ENCODE measurements at regions not wholly inside any gene's neighbourhood (a gene's known extent, or its start where the extent isn't known, plus 50 kb on each side); places are given as distances from the start of the nearest gene placed in this dataset.
"Not testable (repeated sequence)": the region's sequence is repeated elsewhere in the genome, so short reads cannot be mapped to it uniquely, and the experiment has no call there.

DNA sequence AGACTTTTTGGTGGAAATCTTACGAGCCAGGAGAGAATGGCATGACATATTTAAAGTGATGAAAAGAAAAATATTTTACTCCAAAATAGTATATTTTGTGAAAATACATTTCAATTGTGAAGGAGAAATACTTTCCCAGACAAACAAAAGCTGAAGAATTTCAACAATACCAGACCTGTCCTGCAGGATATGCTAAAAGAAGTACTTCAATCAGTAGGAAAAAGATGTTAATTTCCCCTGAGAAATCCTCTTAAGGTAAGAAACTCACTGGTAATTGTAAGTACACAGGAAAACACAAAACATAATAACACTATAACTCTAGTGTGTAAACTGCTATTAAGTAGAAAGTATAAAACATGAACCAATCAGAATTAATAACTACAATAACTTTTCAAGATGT lies 341.8 kb upstream of the GJE1 start:
- intact Hi-C loops (cut with DNase I): no loop called here
- ATAC-seq (ENCODE audit: low FRiP score) (no peak), DNase-seq (no peak)
- 33 to 57% methylated on average over 1 of the region's 1 CpG for WGBS, 2 donors
- H3K4me3 ChIP-seq (ENCODE audit: low read length in 2 of 2): no peak overlapping the region
- no peak overlapping the region for H3K27ac ChIP-seq (ENCODE audit: low read depth in 1 of 2, low read length in 2 of 2)
- H3K36me3 ChIP-seq (ENCODE audit: control insufficient read depth in 1 of 2, insufficient read depth in 2 of 2, low read length in 1 of 2): no peaks in the 10 kb centered on the region
- no peaks in the 10 kb centered on the region for H3K27me3 ChIP-seq (ENCODE audit: control insufficient read depth in 1 of 2, insufficient read depth in 2 of 2, low read length in 1 of 2)
- H3K9me3 ChIP-seq (ENCODE audit: control insufficient read depth, low read length): no peaks in the 10 kb centered on the region
- no peaks in the 10 kb centered on the region for H3K4me1 ChIP-seq (ENCODE audit: control insufficient read depth in 1 of 2, insufficient read depth in 2 of 2, low read length in 2 of 2)

DNA sequence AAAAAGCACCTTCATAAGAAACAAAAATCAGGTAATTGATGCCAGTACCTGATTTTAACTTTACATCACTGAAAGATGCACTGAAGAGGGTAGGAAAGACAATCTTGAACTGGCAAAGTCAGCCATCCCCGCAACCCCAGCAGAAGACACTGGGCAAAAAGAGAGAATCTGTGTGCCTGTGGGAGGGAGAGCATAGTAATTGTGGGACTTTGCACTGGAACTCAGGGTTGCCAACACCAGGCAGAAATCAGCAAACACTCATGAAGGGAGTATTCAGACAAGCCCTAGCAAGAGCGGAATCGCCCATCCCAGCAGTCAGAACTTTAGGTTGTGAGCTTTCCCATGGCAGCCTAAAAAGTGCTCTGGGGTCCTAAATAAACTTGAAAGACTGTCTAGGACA lies 344.6 kb upstream of the GJE1 start:
- no peaks in the 10 kb centered on the region for H3K27me3 ChIP-seq (ENCODE audit: control insufficient read depth in 1 of 2, insufficient read depth in 2 of 2, low read length in 1 of 2)
- ATAC-seq (ENCODE audit: low FRiP score): no peak
- H3K4me1 ChIP-seq (ENCODE audit: control insufficient read depth in 1 of 2, insufficient read depth in 2 of 2, low read length in 2 of 2): no peaks in the 10 kb centered on the region
- no peak overlapping the region for H3K4me3 ChIP-seq (ENCODE audit: low read length in 2 of 2)
- DNase-seq: no peak
- 95 to 98% methylated on average over 3 of the region's 3 CpGs for WGBS, 2 donors
- H3K9me3 ChIP-seq (ENCODE audit: control insufficient read depth, low read length): no peaks in the 10 kb centered on the region
- H3K36me3 ChIP-seq (ENCODE audit: control insufficient read depth in 1 of 2, insufficient read depth in 2 of 2, low read length in 1 of 2): no peaks in the 10 kb centered on the region
- intact Hi-C loops (cut with DNase I): no loop called here
- H3K27ac ChIP-seq (ENCODE audit: low read depth in 1 of 2, low read length in 2 of 2): no peak overlapping the region

DNA sequence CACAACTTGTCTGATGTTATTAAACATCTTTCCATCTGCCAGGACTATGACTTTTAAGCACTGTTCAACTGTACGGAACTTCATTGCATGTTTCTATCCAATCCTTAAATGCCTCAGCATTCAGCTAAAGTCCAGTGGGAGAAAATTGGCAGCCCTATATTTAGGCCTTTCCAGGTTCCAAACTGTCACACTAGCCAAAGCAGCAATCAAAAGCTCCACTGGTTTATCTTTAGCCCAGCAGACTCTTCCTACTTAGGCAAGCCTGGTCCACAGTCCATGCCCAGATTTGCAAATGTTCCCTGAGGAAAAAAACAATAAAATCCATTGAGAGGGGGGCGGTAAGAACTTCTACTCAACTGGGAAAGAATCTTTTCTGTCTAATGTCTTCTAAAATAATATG lies 349.1 kb upstream of the GJE1 start:
- ATAC-seq (ENCODE audit: low FRiP score): no peak

DNA sequence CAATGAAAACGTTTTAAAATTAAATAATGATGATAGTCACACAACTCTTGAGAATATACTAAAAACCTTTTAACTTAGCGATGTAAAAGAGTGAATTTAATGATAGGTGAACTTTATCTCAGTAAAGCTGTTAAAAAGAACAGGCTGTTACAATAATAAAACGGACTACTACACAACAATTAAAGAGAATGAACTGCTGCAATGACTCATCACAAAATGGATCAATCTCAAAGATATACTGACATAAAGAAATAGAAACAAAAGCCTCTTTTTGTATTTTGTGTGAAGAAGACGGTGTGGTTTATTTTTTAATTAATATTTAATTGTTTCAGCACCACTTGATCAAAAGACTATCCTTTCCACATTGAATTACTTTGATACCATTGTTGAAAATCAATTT lies 352.4 kb upstream of the GJE1 start:
- Histone ChIP-seq H3K9me3 (ENCODE audit: control insufficient read depth, low read length) (no peaks in the 10 kb centered on the region), H3K27ac (ENCODE audit: low read depth in 1 of 2, low read length in 2 of 2) (no peak overlapping the region), H3K4me1 (ENCODE audit: control insufficient read depth in 1 of 2, insufficient read depth in 2 of 2, low read length in 2 of 2) (no peaks in the 10 kb centered on the region), H3K36me3 (ENCODE audit: control insufficient read depth in 1 of 2, insufficient read depth in 2 of 2, low read length in 1 of 2) (no peaks in the 10 kb centered on the region), H3K4me3 (ENCODE audit: low read length in 2 of 2) (no peak overlapping the region), H3K27me3 (ENCODE audit: control insufficient read depth in 1 of 2, insufficient read depth in 2 of 2, low read length in 1 of 2) (no peaks in the 10 kb centered on the region)
- no peak for DNase-seq
- ATAC-seq (ENCODE audit: low FRiP score): no peak
- 66 to 68% methylated on average over 4 of the region's 4 CpGs for WGBS, 2 donors
- intact Hi-C loops (cut with DNase I): no loop called here

More for the DNA sequence above, 349.1 kb upstream of the GJE1 start:
- Histone ChIP-seq H3K27ac (ENCODE audit: low read depth in 1 of 2, low read length in 2 of 2) (no peak overlapping the region), H3K27me3 (ENCODE audit: control insufficient read depth in 1 of 2, insufficient read depth in 2 of 2, low read length in 1 of 2) (no peaks in the 10 kb centered on the region), H3K4me3 (ENCODE audit: low read length in 2 of 2) (no peak overlapping the region), H3K9me3 (ENCODE audit: control insufficient read depth, low read length) (no peaks in the 10 kb centered on the region), H3K4me1 (ENCODE audit: control insufficient read depth in 1 of 2, insufficient read depth in 2 of 2, low read length in 2 of 2) (no peaks in the 10 kb centered on the region), H3K36me3 (ENCODE audit: control insufficient read depth in 1 of 2, insufficient read depth in 2 of 2, low read length in 1 of 2) (no peaks in the 10 kb centered on the region)
- DNase-seq: no peak
- intact Hi-C loops (cut with DNase I): no loop called here
- 25 to 28% methylated on average over 2 of the region's 2 CpGs for WGBS, 2 donors

DNA sequence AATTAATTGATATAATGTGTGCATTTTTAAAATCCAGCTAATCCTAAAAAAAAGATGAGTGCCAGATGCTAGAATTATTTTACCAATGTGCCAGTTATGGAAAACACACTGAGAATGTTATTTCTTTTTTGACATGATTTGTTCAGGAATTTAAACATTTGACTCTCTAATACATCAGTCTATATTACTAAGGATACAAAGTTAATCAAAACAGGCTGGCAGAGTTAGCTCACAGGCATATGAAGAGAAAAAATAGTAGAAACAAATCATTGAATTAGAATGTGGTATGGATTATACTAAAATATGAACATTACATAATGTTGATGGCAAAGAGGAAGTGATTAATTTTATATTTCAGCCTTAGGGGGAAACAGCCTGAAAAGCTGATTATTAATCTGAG lies 368.3 kb upstream of the GJE1 start:
- ATAC-seq (ENCODE audit: low FRiP score) (no peak), DNase-seq (no peak)
- Histone ChIP-seq H3K27ac (ENCODE audit: low read depth in 1 of 2, low read length in 2 of 2) (no peak overlapping the region), H3K27me3 (ENCODE audit: control insufficient read depth in 1 of 2, insufficient read depth in 2 of 2, low read length in 1 of 2) (no peaks in the 10 kb centered on the region), H3K9me3 (ENCODE audit: control insufficient read depth, low read length) (no peaks in the 10 kb centered on the region), H3K4me3 (ENCODE audit: low read length in 2 of 2) (no peak overlapping the region), H3K4me1 (ENCODE audit: control insufficient read depth in 1 of 2, insufficient read depth in 2 of 2, low read length in 2 of 2) (no peaks in the 10 kb centered on the region), H3K36me3 (ENCODE audit: control insufficient read depth in 1 of 2, insufficient read depth in 2 of 2, low read length in 1 of 2) (no peaks in the 10 kb centered on the region)
- intact Hi-C loops (cut with DNase I): no loop called here

DNA sequence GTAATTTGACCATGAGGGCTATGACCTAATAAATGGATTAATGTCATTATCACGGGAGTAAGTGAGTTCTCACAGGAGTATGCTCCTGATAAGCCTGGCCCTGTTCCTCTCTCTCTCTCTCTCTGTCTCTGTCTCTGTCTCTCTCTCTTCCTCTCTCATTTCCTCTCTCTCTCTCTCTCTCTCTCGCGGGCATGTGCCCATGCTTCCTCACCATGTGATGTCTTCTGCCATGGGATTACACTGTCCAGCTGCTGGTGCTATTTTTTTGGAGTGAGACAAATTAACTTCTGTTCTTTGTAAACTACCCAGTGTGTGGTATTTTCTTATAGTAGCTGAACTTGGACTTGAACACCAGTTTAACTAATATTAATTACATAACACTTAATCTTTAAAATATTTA lies 374.3 kb upstream of the GJE1 start:
- 70 to 74% methylated on average over 3 of the region's 3 CpGs for WGBS, 2 donors
- intact Hi-C loops (cut with DNase I): no loop called here

DNA sequence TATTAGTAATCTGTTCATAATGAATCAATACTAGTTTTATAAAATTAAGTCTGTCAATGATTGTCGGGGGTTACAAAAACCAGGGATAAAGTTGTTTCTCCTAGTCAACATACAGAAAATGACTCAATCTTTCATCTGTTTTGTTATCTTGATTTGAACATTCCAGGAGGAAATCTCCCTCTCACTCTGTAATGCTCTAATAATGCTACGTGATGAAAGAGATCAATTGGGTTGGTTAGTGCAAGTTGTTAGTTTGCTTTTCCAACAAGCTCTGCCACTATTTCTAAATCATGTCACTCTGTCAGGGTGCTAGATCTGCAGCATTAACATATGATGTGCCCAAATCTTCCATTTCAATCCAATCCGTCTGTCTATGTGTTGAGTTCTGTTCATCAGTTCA lies 379.5 kb upstream of the GJE1 start:
- intact Hi-C loops (cut with DNase I): no loop called here
- Histone ChIP-seq H3K4me3 (ENCODE audit: low read length in 2 of 2) (no peak overlapping the region), H3K4me1 (ENCODE audit: control insufficient read depth in 1 of 2, insufficient read depth in 2 of 2, low read length in 2 of 2) (no peaks in the 10 kb centered on the region), H3K9me3 (ENCODE audit: control insufficient read depth, low read length) (no peaks in the 10 kb centered on the region), H3K36me3 (ENCODE audit: control insufficient read depth in 1 of 2, insufficient read depth in 2 of 2, low read length in 1 of 2) (no peaks in the 10 kb centered on the region), H3K27me3 (ENCODE audit: control insufficient read depth in 1 of 2, insufficient read depth in 2 of 2, low read length in 1 of 2) (no peaks in the 10 kb centered on the region), H3K27ac (ENCODE audit: low read depth in 1 of 2, low read length in 2 of 2) (no peak overlapping the region)
- DNase-seq: no peak
- WGBS, 2 donors: 62 to 76% methylated on average over 3 of the region's 3 CpGs
- ATAC-seq (ENCODE audit: low FRiP score): no peak

More for the DNA sequence above, 374.3 kb upstream of the GJE1 start:
- H3K4me1 ChIP-seq (ENCODE audit: control insufficient read depth in 1 of 2, insufficient read depth in 2 of 2, low read length in 2 of 2): no peaks in the 10 kb centered on the region
- H3K36me3 ChIP-seq (ENCODE audit: control insufficient read depth in 1 of 2, insufficient read depth in 2 of 2, low read length in 1 of 2): no peaks in the 10 kb centered on the region
- ATAC-seq (ENCODE audit: low FRiP score) (no peak), DNase-seq (no peak)
- no peaks in the 10 kb centered on the region for H3K9me3 ChIP-seq (ENCODE audit: control insufficient read depth, low read length)
- no peak overlapping the region for H3K27ac ChIP-seq (ENCODE audit: low read depth in 1 of 2, low read length in 2 of 2)
- no peaks in the 10 kb centered on the region for H3K27me3 ChIP-seq (ENCODE audit: control insufficient read depth in 1 of 2, insufficient read depth in 2 of 2, low read length in 1 of 2)
- no peak overlapping the region for H3K4me3 ChIP-seq (ENCODE audit: low read length in 2 of 2)

DNA sequence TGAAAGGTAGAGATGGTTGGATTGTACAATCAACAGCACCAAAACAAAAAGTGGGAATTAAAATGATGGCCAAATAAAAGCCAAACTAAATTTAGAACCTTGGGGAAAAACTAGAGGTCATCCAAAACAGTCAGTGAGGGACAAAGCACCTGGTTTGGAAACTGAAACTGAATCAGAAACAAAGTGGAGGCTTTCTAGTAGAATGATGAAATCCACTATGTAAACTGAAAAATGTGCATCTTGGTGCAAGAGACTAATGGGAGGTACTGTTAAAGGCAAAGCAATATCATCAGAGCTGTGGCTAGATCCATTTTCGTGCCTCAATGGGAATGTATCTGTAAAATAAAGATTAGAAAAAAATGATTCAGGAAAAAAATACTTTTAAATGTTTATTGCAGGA lies 380.0 kb upstream of the GJE1 start:
- DNase-seq (no peak), ATAC-seq (ENCODE audit: low FRiP score) (no peak)
- H3K27me3 ChIP-seq (ENCODE audit: control insufficient read depth in 1 of 2, insufficient read depth in 2 of 2, low read length in 1 of 2): no peaks in the 10 kb centered on the region
- H3K27ac ChIP-seq (ENCODE audit: low read depth in 1 of 2, low read length in 2 of 2): no peak overlapping the region
- no peaks in the 10 kb centered on the region for H3K9me3 ChIP-seq (ENCODE audit: control insufficient read depth, low read length)
- no peaks in the 10 kb centered on the region for H3K4me1 ChIP-seq (ENCODE audit: control insufficient read depth in 1 of 2, insufficient read depth in 2 of 2, low read length in 2 of 2)
- intact Hi-C loops (cut with DNase I): no loop called here
- no peaks in the 10 kb centered on the region for H3K36me3 ChIP-seq (ENCODE audit: control insufficient read depth in 1 of 2, insufficient read depth in 2 of 2, low read length in 1 of 2)
- no peak overlapping the region for H3K4me3 ChIP-seq (ENCODE audit: low read length in 2 of 2)
- 74 to 78% methylated on average over 1 of the region's 1 CpG for WGBS, 2 donors

DNA sequence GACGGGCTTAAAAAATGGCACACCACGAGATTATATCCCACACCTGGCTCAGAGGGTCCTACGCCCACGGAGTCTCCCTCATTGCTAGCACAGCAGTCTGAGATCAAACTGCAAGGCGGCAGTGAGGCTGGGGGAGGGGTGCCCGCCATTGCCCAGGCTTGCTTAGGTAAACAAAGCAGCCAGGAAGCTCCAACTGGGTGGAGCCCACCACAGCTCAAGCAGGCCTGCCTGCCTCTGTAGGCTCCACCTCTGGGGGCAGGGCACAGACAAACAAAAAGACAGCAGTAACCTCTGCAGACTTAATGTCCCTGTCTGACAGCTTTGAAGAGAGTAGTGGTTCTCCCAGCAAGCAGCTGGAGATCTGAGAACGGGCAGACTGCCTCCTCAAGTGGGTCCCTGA lies 386.4 kb upstream of the GJE1 start:
- intact Hi-C loops (cut with DNase I); DNase-seq; H3K27me3 ChIP-seq (ENCODE audit: control insufficient read depth in 1 of 2, insufficient read depth in 2 of 2, low read length in 1 of 2); H3K9me3 ChIP-seq (ENCODE audit: control insufficient read depth, low read length); H3K27ac ChIP-seq (ENCODE audit: low read depth in 1 of 2, low read length in 2 of 2); H3K36me3 ChIP-seq (ENCODE audit: control insufficient read depth in 1 of 2, insufficient read depth in 2 of 2, low read length in 1 of 2); H3K4me3 ChIP-seq (ENCODE audit: low read length in 2 of 2); H3K4me1 ChIP-seq (ENCODE audit: control insufficient read depth in 1 of 2, insufficient read depth in 2 of 2, low read length in 2 of 2); ATAC-seq (ENCODE audit: low FRiP score): not testable (repeated sequence)
- WGBS, 2 donors: 75 to 77% methylated on average over 7 of the region's 7 CpGs
